Left lung (tissue), 4 donors: ENCODE measurements at regions not wholly inside any gene's neighbourhood (a gene's known extent, or its start where the extent isn't known, plus 50 kb on each side); places are given as distances from the start of the nearest gene placed in this dataset.
A peak's percentile ranks its signal among the peaks of the same experiment; 100 is the strongest.

Experiments used
- ATAC-seq: fragments of 200-7000 bp; cut with Tn5 transposase; one replicate; pipeline ENCODE4 v1.9.1; 2020; ENCODE audit warnings: moderate library complexity
- DNase-seq, 4 donors: peaks; one replicate each; pipeline ENCODE4 v3.0.0-alpha.2; 2013 to 2020
- H3K27ac ChIP-seq, 2 donors: fragments of 200-600 bp; sonication (generic) in 1 of 2; one replicate each; pipeline versions ENCODE4 v1.5.0 to v1.8.0; 2020 to 2021
- H3K27me3 ChIP-seq, 2 donors: fragments of 200-600 bp; sonication (generic) in 1 of 2; one replicate each; pipeline versions ENCODE4 v1.5.0 to v1.8.0; 2020 to 2021
- H3K36me3 ChIP-seq, 2 donors: fragments of 200-600 bp; sonication (generic) in 1 of 2; one replicate each; pipeline versions ENCODE4 v1.5.0 to v1.8.0; 2020 to 2021
- H3K4me1 ChIP-seq, 2 donors: fragments of 200-600 bp; one replicate each; pipeline ENCODE4 v1.8.0; 2021
- H3K4me3 ChIP-seq, 2 donors: fragments of 200-600 bp; sonication (generic) in 1 of 2; one replicate each; pipeline versions ENCODE4 v1.5.0 to v1.8.0; 2020 to 2021; ENCODE audit warnings: mild to moderate bottlenecking in 1 of 2
- H3K9me3 ChIP-seq, 2 donors: fragments of 200-600 bp; sonication (generic) in 1 of 2; one replicate each; pipeline versions ENCODE4 v1.5.0 to v1.8.0; 2020 to 2021
- intact Hi-C, 2 donors: fragments of 100-400 bp; cut with DNase I; formaldehyde crosslinking; loops; one replicate each; pipeline versions ENCODE4 v1.11.2 to v1.14.2; 2022
- TF ChIP-seq, protein P1 (sequence below), 2 donors: fragments of 200-600 bp; sonication (generic) in 1 of 2; IDR thresholded peaks; one replicate each; pipeline versions ENCODE4 v1.5.0 to v1.8.0; 2021; ENCODE audit warnings: antibody characterized with exemption in 2 of 2
- donor health status: DM: no; HTN: yes; CAD: no.
- donor health status: DM: no; HTN: no; CAD: no.

DNA sequence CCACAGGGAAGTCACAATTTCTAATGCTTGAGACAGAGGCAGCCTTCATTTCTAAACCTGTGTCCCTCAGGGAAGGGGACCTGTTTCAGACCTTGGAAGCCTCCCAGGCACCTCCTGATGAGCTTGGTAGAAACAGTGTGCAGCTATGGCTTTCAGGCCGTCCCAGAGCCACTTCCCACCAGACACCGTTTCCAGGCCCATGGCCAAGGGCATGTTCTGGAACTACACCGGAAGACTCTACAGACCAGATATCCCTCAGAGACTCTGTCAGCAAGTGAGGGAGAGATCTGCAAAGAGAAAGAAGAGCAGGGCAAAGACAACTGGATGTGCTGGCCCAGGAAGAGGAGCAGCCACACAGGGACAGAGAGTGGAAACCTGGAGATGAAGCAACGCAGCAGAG is 82.2 kb upstream of the HSPA9 start:
- H3K36me3 ChIP-seq: no peaks in the 10 kb centered on the region
- H3K4me1 ChIP-seq: no peaks in the 10 kb centered on the region
- ATAC-seq (no peak), DNase-seq (peak in 2 of 4 donors; percentile 7 to 9)
- no peak overlapping the region for H3K27ac ChIP-seq
- no peak overlapping the region for H3K4me3 ChIP-seq
- peaks cover 0 to 62% of the 10 kb centered on the region in 2 donors for H3K27me3 ChIP-seq
- no peaks in the 10 kb centered on the region for H3K9me3 ChIP-seq
- TF ChIP-seq, protein P1, sequence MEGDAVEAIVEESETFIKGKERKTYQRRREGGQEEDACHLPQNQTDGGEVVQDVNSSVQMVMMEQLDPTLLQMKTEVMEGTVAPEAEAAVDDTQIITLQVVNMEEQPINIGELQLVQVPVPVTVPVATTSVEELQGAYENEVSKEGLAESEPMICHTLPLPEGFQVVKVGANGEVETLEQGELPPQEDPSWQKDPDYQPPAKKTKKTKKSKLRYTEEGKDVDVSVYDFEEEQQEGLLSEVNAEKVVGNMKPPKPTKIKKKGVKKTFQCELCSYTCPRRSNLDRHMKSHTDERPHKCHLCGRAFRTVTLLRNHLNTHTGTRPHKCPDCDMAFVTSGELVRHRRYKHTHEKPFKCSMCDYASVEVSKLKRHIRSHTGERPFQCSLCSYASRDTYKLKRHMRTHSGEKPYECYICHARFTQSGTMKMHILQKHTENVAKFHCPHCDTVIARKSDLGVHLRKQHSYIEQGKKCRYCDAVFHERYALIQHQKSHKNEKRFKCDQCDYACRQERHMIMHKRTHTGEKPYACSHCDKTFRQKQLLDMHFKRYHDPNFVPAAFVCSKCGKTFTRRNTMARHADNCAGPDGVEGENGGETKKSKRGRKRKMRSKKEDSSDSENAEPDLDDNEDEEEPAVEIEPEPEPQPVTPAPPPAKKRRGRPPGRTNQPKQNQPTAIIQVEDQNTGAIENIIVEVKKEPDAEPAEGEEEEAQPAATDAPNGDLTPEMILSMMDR (IDR thresholded peaks at IDR 0.05): no peak
- intact Hi-C loops: no loop called here

DNA sequence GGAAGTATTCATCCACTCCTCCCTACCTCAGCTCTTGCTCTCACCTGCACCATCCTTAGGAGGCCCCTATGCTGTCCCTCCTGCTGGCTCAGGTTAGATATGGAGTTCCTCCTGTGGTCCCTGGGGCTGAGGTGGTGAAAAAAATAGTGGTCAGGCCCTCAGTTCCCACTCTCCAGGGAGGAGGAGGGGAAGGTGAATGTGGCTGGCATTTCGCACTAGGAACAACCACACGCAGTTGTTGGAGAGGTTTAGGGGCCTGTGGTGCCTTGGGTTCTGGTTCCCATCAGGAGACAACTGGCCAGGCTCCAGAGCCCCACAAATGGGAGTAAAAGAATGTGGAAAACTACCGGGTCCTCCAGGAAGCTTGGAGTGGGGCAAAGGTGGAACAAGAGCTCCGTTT is 81.7 kb upstream of the HSPA9 start:
- TF ChIP-seq, protein P1 (IDR thresholded peaks at IDR 0.05): no peak
- no peaks in the 10 kb centered on the region for H3K36me3 ChIP-seq
- H3K4me1 ChIP-seq: no peaks in the 10 kb centered on the region
- DNase-seq (peak in 1 of 4 donors; percentile 10), ATAC-seq (no peak)
- H3K9me3 ChIP-seq: no peaks in the 10 kb centered on the region
- H3K4me3 ChIP-seq: no peak overlapping the region
- peaks cover 0 to 64% of the 10 kb centered on the region in 2 donors for H3K27me3 ChIP-seq
- intact Hi-C loops: no loop called here
- H3K27ac ChIP-seq: no peak overlapping the region

DNA sequence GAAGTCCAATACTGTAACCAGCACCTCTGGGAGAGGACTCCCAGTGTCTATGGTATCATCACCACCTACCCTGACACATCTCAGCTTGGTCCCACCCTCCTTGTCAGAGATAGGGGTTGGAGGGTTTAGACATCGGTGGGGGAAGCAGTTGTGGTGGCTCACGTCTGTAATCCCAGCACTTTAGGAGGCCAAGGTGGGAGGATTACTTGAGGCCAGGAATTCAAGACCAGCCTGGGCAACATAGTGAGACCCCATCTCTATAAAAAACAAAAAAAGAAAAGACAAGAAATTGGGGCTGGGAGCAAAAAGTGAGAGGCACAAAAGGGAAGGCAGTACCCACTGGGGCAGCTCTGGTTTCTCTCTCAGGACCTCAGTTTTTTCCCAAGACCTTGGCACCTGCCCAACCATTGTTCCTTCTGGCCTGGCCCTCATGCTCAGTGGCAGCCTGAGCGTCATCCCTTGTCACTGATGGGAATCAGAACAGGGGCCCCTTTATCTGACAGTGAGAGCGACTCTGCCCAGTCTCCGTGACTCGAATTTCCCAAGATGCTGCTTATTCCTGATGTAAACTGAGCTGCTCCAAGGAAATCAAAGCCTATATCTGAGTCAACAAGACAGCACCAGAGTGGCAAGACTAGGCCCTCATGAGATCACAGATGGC is 80.5 kb upstream of the HSPA9 start:
- TF ChIP-seq, protein P1 (IDR thresholded peaks at IDR 0.05): no peak
- Histone ChIP-seq H3K36me3 (no peaks in the 10 kb centered on the region), H3K9me3 (no peaks in the 10 kb centered on the region), H3K4me1 (no peaks in the 10 kb centered on the region), H3K27ac (no peak overlapping the region), H3K4me3 (no peak overlapping the region), H3K27me3 (peaks cover 0 to 72% of the 10 kb centered on the region in 2 donors)
- DNase-seq (no peak), ATAC-seq (no peak)
- intact Hi-C loops: no loop called here

DNA sequence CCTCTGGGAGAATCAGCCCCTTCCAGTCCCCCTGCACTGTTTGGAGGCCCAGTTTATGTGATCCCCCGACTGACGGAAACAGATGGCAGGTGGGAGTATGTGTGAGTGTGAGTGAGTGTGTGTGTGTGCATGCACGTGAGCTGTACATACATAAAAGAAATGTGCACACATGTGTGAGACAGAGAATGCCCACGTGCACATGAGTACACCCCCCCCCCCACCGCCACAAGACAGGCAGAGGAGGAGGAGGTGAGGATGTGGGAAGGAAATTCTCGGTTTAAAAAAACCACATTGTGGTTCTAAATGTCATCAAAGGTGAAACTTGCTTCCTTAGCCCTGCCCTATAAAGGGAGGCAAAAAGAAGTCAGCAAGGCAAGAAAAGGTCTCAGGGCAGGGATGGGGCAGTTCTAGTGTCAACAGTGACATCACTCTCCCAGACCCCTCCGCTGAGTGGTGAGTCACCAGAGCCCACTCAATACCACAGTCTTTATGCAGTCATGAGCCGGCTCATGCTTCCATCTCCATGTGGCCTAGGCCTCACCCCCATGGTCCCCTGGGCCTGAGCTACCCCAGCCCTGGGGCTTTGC is 79.2 kb upstream of the HSPA9 start:
- Histone ChIP-seq H3K4me3 (no peak overlapping the region), H3K9me3 (no peaks in the 10 kb centered on the region), H3K4me1 (no peaks in the 10 kb centered on the region), H3K36me3 (no peaks in the 10 kb centered on the region), H3K27ac (no peak overlapping the region), H3K27me3 (peaks cover 0 to 84% of the 10 kb centered on the region in 2 donors)
- DNase-seq: peak in 1 of 4 donors; percentile 13
- ATAC-seq: no peak
- intact Hi-C loops: no loop called here
- TF ChIP-seq, protein P1 (IDR thresholded peaks at IDR 0.05): no peak

DNA sequence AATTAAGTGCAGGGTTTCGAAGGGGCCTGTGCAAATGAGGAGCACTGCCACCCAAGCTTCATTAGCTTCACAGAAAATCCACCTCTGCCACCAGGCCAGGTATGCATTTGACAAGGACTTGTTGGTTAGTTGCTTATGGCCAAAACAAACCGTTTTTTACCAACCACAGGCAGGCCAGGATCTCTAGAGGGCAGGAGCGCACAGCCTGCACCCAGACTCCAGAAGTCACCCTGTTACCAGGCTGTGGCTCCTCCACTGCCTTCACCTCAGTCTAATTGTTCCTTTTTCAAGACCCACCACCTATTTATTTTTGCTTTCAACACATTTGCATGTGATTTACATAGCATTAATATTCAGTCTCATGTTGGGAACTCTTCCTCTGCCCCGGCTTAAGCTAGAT is 78.3 kb upstream of the HSPA9 start:
- H3K36me3 ChIP-seq: no peaks in the 10 kb centered on the region
- no peak overlapping the region for H3K27ac ChIP-seq
- TF ChIP-seq, protein P1 (IDR thresholded peaks at IDR 0.05): no peak
- ATAC-seq: peak; percentile 47
- peaks cover 0 to 86% of the 10 kb centered on the region in 2 donors for H3K27me3 ChIP-seq
- H3K4me3 ChIP-seq: no peak overlapping the region
- H3K4me1 ChIP-seq: no peaks in the 10 kb centered on the region
- no peaks in the 10 kb centered on the region for H3K9me3 ChIP-seq
- intact Hi-C loops: no loop called here
- DNase-seq: peak in 1 of 4 donors; percentile 8
